GM23338 (cell line): ENCODE measurements at regions not wholly inside any gene's neighbourhood (a gene's known extent, or its start where the extent isn't known, plus 50 kb on each side); places are given as distances from the start of the nearest gene placed in this dataset.

ENCODE experiments used
- ATAC-seq: fragments of 200-7000 bp; cut with Tn5 transposase; 3 replicates; pipeline ENCODE4 v1.9.1; 2020
- DNase-seq: peaks from one replicate; pipeline ENCODE4 v3.0.0-alpha.2; 2015; ENCODE audit warnings: low spot score
- H2AFZ ChIP-seq: fragments of 200-600 bp; sonication (generic); 2 replicates; pipeline ENCODE4 v1.8.0; 2016; ENCODE audit warnings: antibody characterized with exemption, mild to moderate bottlenecking, moderate library complexity
- H3F3A ChIP-seq: fragments of 200-600 bp; sonication (generic); replicated peaks from 2 replicates; pipeline ENCODE4 v1.8.0; 2017; ENCODE audit warnings: antibody characterized with exemption, mixed run types, low read depth
- H3K27ac ChIP-seq: fragments of 200-600 bp; sonication (generic); 2 replicates; pipeline ENCODE4 v1.6.1; 2016; ENCODE audit warnings: low read depth
- H3K27me3 ChIP-seq: fragments of 200-600 bp; sonication (generic); 2 replicates; pipeline ENCODE4 v1.8.0; 2016; ENCODE audit warnings: mild to moderate bottlenecking, mixed run types, moderate library complexity; ENCODE audit not compliant: insufficient read depth
- H3K36me3 ChIP-seq: fragments of 200-600 bp; sonication (generic); 2 replicates; pipeline ENCODE4 v1.8.0; 2016; ENCODE audit warnings: mild to moderate bottlenecking; ENCODE audit not compliant: insufficient read depth
- H3K4me1 ChIP-seq: fragments of 200-600 bp; sonication (generic); 2 replicates; pipeline ENCODE4 v1.8.0; 2016; ENCODE audit warnings: mild to moderate bottlenecking, moderate library complexity; ENCODE audit not compliant: insufficient read depth
- H3K4me2 ChIP-seq: fragments of 200-600 bp; sonication (generic); 2 replicates; pipeline ENCODE4 v1.7.1; 2017; ENCODE audit warnings: mixed run types
- H3K4me3 ChIP-seq: fragments of 200-600 bp; sonication (generic); 2 replicates; pipeline ENCODE4 v1.6.1; 2016; ENCODE audit warnings: mixed run types
- H3K79me2 ChIP-seq: fragments of 200-600 bp; sonication (generic); replicated peaks from 2 replicates; pipeline ENCODE4 v1.8.0; 2017; ENCODE audit warnings: mild to moderate bottlenecking; ENCODE audit not compliant: insufficient read depth
- H3K9me2 ChIP-seq: fragments of 200-600 bp; sonication (generic); 2 replicates; pipeline ENCODE4 v1.8.0; 2017; ENCODE audit not compliant: insufficient read depth
- H4K20me1 ChIP-seq: fragments of 200-600 bp; sonication (generic); replicated peaks from 2 replicates; pipeline ENCODE4 v1.8.0; 2017; ENCODE audit warnings: mild to moderate bottlenecking; ENCODE audit not compliant: insufficient read depth
- H3K27ac Mint-ChIP-seq: 2 replicates; pipeline ENCODE4 v1.8.0; 2020; ENCODE audit warnings: inconsistent platforms, mild to moderate bottlenecking, moderate library complexity, mixed read lengths
- H3K27me3 Mint-ChIP-seq: 3 replicates; pipeline ENCODE4 v1.8.0; 2022; ENCODE audit warnings: low read depth, mild to moderate bottlenecking, moderate library complexity, mixed read lengths, inconsistent platforms; ENCODE audit not compliant: insufficient read depth, poor library complexity
- H3K36me3 Mint-ChIP-seq: 3 replicates; pipeline ENCODE4 v1.8.0; 2021; ENCODE audit warnings: low read depth, mild to moderate bottlenecking, inconsistent platforms, moderate library complexity, mixed read lengths
- H3K4me1 Mint-ChIP-seq: 3 replicates; pipeline ENCODE4 v1.8.0; 2020; ENCODE audit warnings: mild to moderate bottlenecking, inconsistent platforms, mixed read lengths
- H3K4me3 Mint-ChIP-seq: 3 replicates; pipeline ENCODE4 v1.8.0; 2021; ENCODE audit warnings: moderate library complexity, mild to moderate bottlenecking, inconsistent platforms, mixed read lengths
- H3K9me3 Mint-ChIP-seq: 3 replicates; pipeline ENCODE4 v1.8.0; 2020; ENCODE audit warnings: moderate library complexity, mild to moderate bottlenecking, inconsistent platforms, mixed read lengths
- CTCF ChIP-seq, 2 experiments: fragments of 200-600 bp in 1 of 2; sonication (generic) in 1 of 2; conservative IDR thresholded peaks; 2 replicates each; pipeline versions ENCODE4 v1.5.1 to v1.6.1; 2016 to 2017; ENCODE audit warnings: antibody characterized with exemption in 2 of 2, low read depth in 2 of 2, mild to moderate bottlenecking in 2 of 2, moderate library complexity in 1 of 2
- EZH2 ChIP-seq: fragments of 200-600 bp; sonication (generic); IDR thresholded peaks from one replicate; pipeline ENCODE4 v1.8.0; 2017; ENCODE audit warnings: antibody characterized with exemption, mild to moderate bottlenecking, low read depth; ENCODE audit not compliant: unreplicated experiment
- JUNB ChIP-seq: IDR thresholded peaks from one replicate; pipeline ENCODE4 v1.6.1; 2016; ENCODE audit warnings: antibody characterized with exemption; ENCODE audit not compliant: unreplicated experiment
- POLR2AphosphoS5 ChIP-seq: IDR thresholded peaks from 2 replicates; pipeline ENCODE4 v1.6.1; 2016; ENCODE audit warnings: antibody characterized with exemption, low read depth
- ZNF331 ChIP-seq: fragments of 250-450 bp; sonication (Bioruptor Pico); IDR thresholded peaks from 2 replicates; pipeline ENCODE4 v1.5.0; 2020; ENCODE audit warnings: low read depth, mild to moderate bottlenecking, moderate library complexity
- TF ChIP-seq, protein P1 (sequence below): IDR thresholded peaks from one replicate; pipeline ENCODE4 v1.6.1; 2018; ENCODE audit warnings: antibody characterized with exemption; ENCODE audit not compliant: unreplicated experiment

- no peak overlapping the region for H2AFZ ChIP-seq
- H3K9me2 ChIP-seq, result no peaks in the 10 kb centered on the region
- no peaks in the 10 kb centered on the region for H3K27me3 Mint-ChIP-seq
- no peaks in the 10 kb centered on the region for H4K20me1 ChIP-seq
- no peak overlapping the region for H3K4me3 ChIP-seq
- no peak overlapping the region for H3K4me3 Mint-ChIP-seq
- no peaks in the 10 kb centered on the region for H3K4me1 ChIP-seq
- no peaks in the 10 kb centered on the region for H3K4me1 Mint-ChIP-seq
- no peaks in the 10 kb centered on the region for H3K36me3 ChIP-seq
- no peaks in the 10 kb centered on the region for H3K9me3 Mint-ChIP-seq
- ATAC-seq, result no peak
- H3K79me2 ChIP-seq, result no peaks in the 10 kb centered on the region
- no peak overlapping the region for H3K4me2 ChIP-seq
- H3K36me3 Mint-ChIP-seq, result no peaks in the 10 kb centered on the region
- no peak for DNase-seq
- no peak for TF ChIP-seq EZH2
- no peak for TF ChIP-seq POLR2AphosphoS5
- TF ChIP-seq JUNB, result no peak
- H3F3A ChIP-seq, result no peaks in the 10 kb centered on the region
- no peak overlapping the region for H3K27ac ChIP-seq
- H3K27ac Mint-ChIP-seq, result no peak overlapping the region
- H3K27me3 ChIP-seq, result no peaks in the 10 kb centered on the region
Measured at GRCh38 chr12:89801284-89801683, 92.6 kb upstream of the ATP2B1 start.

DNA sequence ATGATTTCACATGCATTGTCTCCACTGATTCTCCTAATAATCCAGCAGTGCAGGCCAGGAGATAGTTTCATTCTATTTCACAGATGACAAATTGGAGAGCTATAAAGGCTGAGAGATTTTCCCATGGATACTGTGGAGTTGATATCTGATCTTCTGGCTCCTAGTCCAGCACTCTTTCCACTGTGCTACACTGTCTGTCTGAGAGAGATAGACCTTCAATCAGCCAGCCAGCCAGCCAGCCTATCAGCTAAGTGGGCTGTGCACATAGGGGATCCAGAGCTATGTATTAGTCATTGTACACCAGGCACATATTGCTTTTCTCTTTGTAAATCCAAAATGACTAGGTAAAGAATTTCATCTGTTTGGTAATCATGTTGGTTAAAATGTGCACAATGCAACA, 91.8 kb upstream of the ATP2B1 start:
- H4K20me1 ChIP-seq, result no peaks in the 10 kb centered on the region
- no peaks in the 10 kb centered on the region for H3K36me3 Mint-ChIP-seq
- no peak overlapping the region for H3K4me3 Mint-ChIP-seq
- H3K27me3 ChIP-seq, result no peaks in the 10 kb centered on the region
- ATAC-seq (no peak), DNase-seq (no peak)
- no peaks in the 10 kb centered on the region for H3F3A ChIP-seq
- no peaks in the 10 kb centered on the region for H3K4me1 ChIP-seq
- no peak overlapping the region for H3K4me2 ChIP-seq
- no peaks in the 10 kb centered on the region for H3K36me3 ChIP-seq
- H3K79me2 ChIP-seq, result no peaks in the 10 kb centered on the region
- no peak overlapping the region for H3K4me3 ChIP-seq
- no peak overlapping the region for H3K27ac Mint-ChIP-seq
- TF ChIP-seq, protein P1, sequence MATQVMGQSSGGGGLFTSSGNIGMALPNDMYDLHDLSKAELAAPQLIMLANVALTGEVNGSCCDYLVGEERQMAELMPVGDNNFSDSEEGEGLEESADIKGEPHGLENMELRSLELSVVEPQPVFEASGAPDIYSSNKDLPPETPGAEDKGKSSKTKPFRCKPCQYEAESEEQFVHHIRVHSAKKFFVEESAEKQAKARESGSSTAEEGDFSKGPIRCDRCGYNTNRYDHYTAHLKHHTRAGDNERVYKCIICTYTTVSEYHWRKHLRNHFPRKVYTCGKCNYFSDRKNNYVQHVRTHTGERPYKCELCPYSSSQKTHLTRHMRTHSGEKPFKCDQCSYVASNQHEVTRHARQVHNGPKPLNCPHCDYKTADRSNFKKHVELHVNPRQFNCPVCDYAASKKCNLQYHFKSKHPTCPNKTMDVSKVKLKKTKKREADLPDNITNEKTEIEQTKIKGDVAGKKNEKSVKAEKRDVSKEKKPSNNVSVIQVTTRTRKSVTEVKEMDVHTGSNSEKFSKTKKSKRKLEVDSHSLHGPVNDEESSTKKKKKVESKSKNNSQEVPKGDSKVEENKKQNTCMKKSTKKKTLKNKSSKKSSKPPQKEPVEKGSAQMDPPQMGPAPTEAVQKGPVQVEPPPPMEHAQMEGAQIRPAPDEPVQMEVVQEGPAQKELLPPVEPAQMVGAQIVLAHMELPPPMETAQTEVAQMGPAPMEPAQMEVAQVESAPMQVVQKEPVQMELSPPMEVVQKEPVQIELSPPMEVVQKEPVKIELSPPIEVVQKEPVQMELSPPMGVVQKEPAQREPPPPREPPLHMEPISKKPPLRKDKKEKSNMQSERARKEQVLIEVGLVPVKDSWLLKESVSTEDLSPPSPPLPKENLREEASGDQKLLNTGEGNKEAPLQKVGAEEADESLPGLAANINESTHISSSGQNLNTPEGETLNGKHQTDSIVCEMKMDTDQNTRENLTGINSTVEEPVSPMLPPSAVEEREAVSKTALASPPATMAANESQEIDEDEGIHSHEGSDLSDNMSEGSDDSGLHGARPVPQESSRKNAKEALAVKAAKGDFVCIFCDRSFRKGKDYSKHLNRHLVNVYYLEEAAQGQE, result no peak
- no peak for TF ChIP-seq ZNF331 (CRISPR knock-in tag)
- no peaks in the 10 kb centered on the region for H3K9me3 Mint-ChIP-seq
- H3K4me1 Mint-ChIP-seq, result no peaks in the 10 kb centered on the region
- H3K27me3 Mint-ChIP-seq, result no peaks in the 10 kb centered on the region
- H3K27ac ChIP-seq, result no peak overlapping the region
- H3K9me2 ChIP-seq, result no peaks in the 10 kb centered on the region
- no peak overlapping the region for H2AFZ ChIP-seq

DNA sequence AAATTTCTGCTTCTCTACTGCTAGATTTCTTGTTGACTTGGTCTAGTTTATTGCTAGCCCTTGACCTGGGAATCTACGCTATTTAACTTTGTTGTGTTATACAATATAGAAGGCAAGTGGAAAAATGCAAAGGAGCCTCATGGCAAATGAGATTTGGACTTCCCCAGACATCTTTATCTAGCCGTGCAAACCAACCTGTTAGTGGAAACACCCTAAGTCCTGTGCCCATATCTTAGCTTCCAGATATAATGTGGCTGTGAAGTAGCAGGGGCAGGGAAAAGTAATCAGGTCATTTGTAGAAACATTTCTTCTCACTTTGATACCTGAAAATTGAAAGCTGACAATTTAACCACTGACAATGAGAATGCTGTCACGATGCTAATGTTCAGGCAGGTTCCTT, 90.7 kb upstream of the ATP2B1 start:
- no peaks in the 10 kb centered on the region for H4K20me1 ChIP-seq
- no peak overlapping the region for H3K4me3 Mint-ChIP-seq
- no peaks in the 10 kb centered on the region for H3K4me1 Mint-ChIP-seq
- no peaks in the 10 kb centered on the region for H3K36me3 Mint-ChIP-seq
- H3F3A ChIP-seq, result no peaks in the 10 kb centered on the region
- DNase-seq (no peak), ATAC-seq (no peak)
- no peaks in the 10 kb centered on the region for H3K36me3 ChIP-seq
- H3K4me2 ChIP-seq, result no peak overlapping the region
- H3K79me2 ChIP-seq, result no peaks in the 10 kb centered on the region
- H3K27ac ChIP-seq, result no peak overlapping the region
- no peak for TF ChIP-seq CTCF (conservative IDR thresholded peaks at IDR 0.05; ENCODE audit: low read depth in 2 of 2)
- TF ChIP-seq, protein P1, result no peak
- no peaks in the 10 kb centered on the region for H3K9me3 Mint-ChIP-seq
- no peaks in the 10 kb centered on the region for H3K27me3 Mint-ChIP-seq
- no peak overlapping the region for H3K4me3 ChIP-seq
- no peaks in the 10 kb centered on the region for H3K9me2 ChIP-seq
- no peak overlapping the region for H3K27ac Mint-ChIP-seq
- H3K27me3 ChIP-seq, result no peaks in the 10 kb centered on the region
- H2AFZ ChIP-seq, result no peak overlapping the region
- H3K4me1 ChIP-seq, result no peaks in the 10 kb centered on the region
